ENCODE measurements at regions not wholly inside any gene's neighbourhood (a gene's known extent, or its start where the extent isn't known, plus 50 kb on each side); places are given as distances from the start of the nearest gene placed in this dataset.

GRCh38 chr3:94299716-94300115 lies 236.9 kb downstream of the NSUN3 start:
- no peaks in the 10 kb centered on the region for H4K20me1 ChIP-seq (ENCODE audit: insufficient read depth, poor library complexity, severe bottlenecking)
- no peak overlapping the region for H3K4me3 ChIP-seq
- H3K9me2 ChIP-seq (replicated peaks; ENCODE audit: insufficient read depth) = no peaks in the 10 kb centered on the region
- H3K79me2 ChIP-seq = no peaks in the 10 kb centered on the region
- H3K4me2 ChIP-seq = no peak overlapping the region
- no peak for DNase-seq (ENCODE audit: low spot score)
- no peaks in the 10 kb centered on the region for H3K36me3 ChIP-seq (replicated peaks; ENCODE audit: insufficient read depth, low read depth)
- no peak overlapping the region for H3K27ac ChIP-seq
- peaks cover 8% of the 10 kb centered on the region for H3K4me1 ChIP-seq (ENCODE audit: insufficient read depth)
- H3K9me3 ChIP-seq (ENCODE audit: low read depth) = no peaks in the 10 kb centered on the region
- H3K27me3 ChIP-seq = no peaks in the 10 kb centered on the region
- TF ChIP-seq EZH2 (IDR thresholded peaks at IDR 0.05; ENCODE audit: borderline replicate concordance) = no peak
- TF ChIP-seq CTCF (IDR thresholded peaks at IDR 0.05; ENCODE audit: poor library complexity) = no peak
- no peak for TF ChIP-seq EZH2phosphoT487 (IDR thresholded peaks at IDR 0.05; ENCODE audit: low read depth, severe bottlenecking, unreplicated experiment)
- H2AFZ ChIP-seq = no peak overlapping the region

- Histone ChIP-seq H3K27me3 (no peaks in the 10 kb centered on the region), H3K9me2 (replicated peaks; ENCODE audit: insufficient read depth) (no peaks in the 10 kb centered on the region), H3K4me3 (no peak overlapping the region), H3K79me2 (no peaks in the 10 kb centered on the region), H3K4me1 (ENCODE audit: insufficient read depth) (peaks cover 23% of the 10 kb centered on the region), H4K20me1 (ENCODE audit: insufficient read depth, poor library complexity, severe bottlenecking) (no peaks in the 10 kb centered on the region), H3K27ac (no peak overlapping the region), H3K36me3 (replicated peaks; ENCODE audit: insufficient read depth, low read depth) (no peaks in the 10 kb centered on the region), H3K9me3 (ENCODE audit: low read depth) (no peaks in the 10 kb centered on the region), H3K4me2 (no peak overlapping the region), H2AFZ (no peak overlapping the region)
- TF ChIP-seq EZH2phosphoT487 (IDR thresholded peaks at IDR 0.05; ENCODE audit: low read depth, severe bottlenecking, unreplicated experiment) = no peak
- TF ChIP-seq EZH2 (IDR thresholded peaks at IDR 0.05; ENCODE audit: borderline replicate concordance) = no peak
- no peak for TF ChIP-seq CTCF (IDR thresholded peaks at IDR 0.05; ENCODE audit: poor library complexity)
- no peak for DNase-seq (ENCODE audit: low spot score)
- WGBS (ENCODE audit: low lambda C conversion rate, missing lambda C conversion rate) = 83% methylated on average over 1 of the region's 1 CpG
Measured at GRCh38 chr3:94301366-94301765, 238.5 kb downstream of the NSUN3 start.

- no peaks in the 10 kb centered on the region for H3K9me3 ChIP-seq (ENCODE audit: low read depth)
- no peaks in the 10 kb centered on the region for H3K36me3 ChIP-seq (replicated peaks; ENCODE audit: insufficient read depth, low read depth)
- H4K20me1 ChIP-seq (ENCODE audit: insufficient read depth, poor library complexity, severe bottlenecking) = no peaks in the 10 kb centered on the region
- no peaks in the 10 kb centered on the region for H3K79me2 ChIP-seq
- WGBS (ENCODE audit: low lambda C conversion rate, missing lambda C conversion rate) = 84% methylated on average over 4 of the region's 4 CpGs
- H3K4me3 ChIP-seq = no peak overlapping the region
- H3K4me1 ChIP-seq (ENCODE audit: insufficient read depth) = peaks cover 28% of the 10 kb centered on the region
- H3K9me2 ChIP-seq (replicated peaks; ENCODE audit: insufficient read depth) = no peaks in the 10 kb centered on the region
- H3K27ac ChIP-seq = no peak overlapping the region
- DNase-seq (ENCODE audit: low spot score) = no peak
- H2AFZ ChIP-seq = no peak overlapping the region
- H3K4me2 ChIP-seq = no peak overlapping the region
- TF ChIP-seq CTCF (IDR thresholded peaks at IDR 0.05; ENCODE audit: poor library complexity) (no peak), EZH2 (IDR thresholded peaks at IDR 0.05; ENCODE audit: borderline replicate concordance) (no peak), EZH2phosphoT487 (IDR thresholded peaks at IDR 0.05; ENCODE audit: low read depth, severe bottlenecking, unreplicated experiment) (no peak)
- no peaks in the 10 kb centered on the region for H3K27me3 ChIP-seq
Measured at GRCh38 chr3:94303266-94303665, 240.4 kb downstream of the NSUN3 start.

GRCh38 chr3:94303897-94304296 lies 241.0 kb downstream of the NSUN3 start:
- H3K36me3 ChIP-seq (replicated peaks; ENCODE audit: insufficient read depth, low read depth) = no peaks in the 10 kb centered on the region
- H3K4me2 ChIP-seq = no peak overlapping the region
- no peaks in the 10 kb centered on the region for H3K9me2 ChIP-seq (replicated peaks; ENCODE audit: insufficient read depth)
- H3K9me3 ChIP-seq (ENCODE audit: low read depth) = no peaks in the 10 kb centered on the region
- no peaks in the 10 kb centered on the region for H3K27me3 ChIP-seq
- no peaks in the 10 kb centered on the region for H3K79me2 ChIP-seq
- DNase-seq (ENCODE audit: low spot score) = peak; percentile 13
- no peak overlapping the region for H2AFZ ChIP-seq
- peaks cover 28% of the 10 kb centered on the region for H3K4me1 ChIP-seq (ENCODE audit: insufficient read depth)
- H3K4me3 ChIP-seq = no peak overlapping the region
- WGBS (ENCODE audit: low lambda C conversion rate, missing lambda C conversion rate) = 35% methylated on average over 3 of the region's 3 CpGs
- no peaks in the 10 kb centered on the region for H4K20me1 ChIP-seq (ENCODE audit: insufficient read depth, poor library complexity, severe bottlenecking)
- peak; percentile 40 for TF ChIP-seq CTCF (IDR thresholded peaks at IDR 0.05; ENCODE audit: poor library complexity)
- TF ChIP-seq EZH2phosphoT487 (IDR thresholded peaks at IDR 0.05; ENCODE audit: low read depth, severe bottlenecking, unreplicated experiment) = no peak
- no peak for TF ChIP-seq EZH2 (IDR thresholded peaks at IDR 0.05; ENCODE audit: borderline replicate concordance)
- H3K27ac ChIP-seq = no peak overlapping the region
